ENCODE measurements at regions not wholly inside any gene's neighbourhood (a gene's known extent, or its start where the extent isn't known, plus 50 kb on each side); places are given as distances from the start of the nearest gene placed in this dataset.

DNA sequence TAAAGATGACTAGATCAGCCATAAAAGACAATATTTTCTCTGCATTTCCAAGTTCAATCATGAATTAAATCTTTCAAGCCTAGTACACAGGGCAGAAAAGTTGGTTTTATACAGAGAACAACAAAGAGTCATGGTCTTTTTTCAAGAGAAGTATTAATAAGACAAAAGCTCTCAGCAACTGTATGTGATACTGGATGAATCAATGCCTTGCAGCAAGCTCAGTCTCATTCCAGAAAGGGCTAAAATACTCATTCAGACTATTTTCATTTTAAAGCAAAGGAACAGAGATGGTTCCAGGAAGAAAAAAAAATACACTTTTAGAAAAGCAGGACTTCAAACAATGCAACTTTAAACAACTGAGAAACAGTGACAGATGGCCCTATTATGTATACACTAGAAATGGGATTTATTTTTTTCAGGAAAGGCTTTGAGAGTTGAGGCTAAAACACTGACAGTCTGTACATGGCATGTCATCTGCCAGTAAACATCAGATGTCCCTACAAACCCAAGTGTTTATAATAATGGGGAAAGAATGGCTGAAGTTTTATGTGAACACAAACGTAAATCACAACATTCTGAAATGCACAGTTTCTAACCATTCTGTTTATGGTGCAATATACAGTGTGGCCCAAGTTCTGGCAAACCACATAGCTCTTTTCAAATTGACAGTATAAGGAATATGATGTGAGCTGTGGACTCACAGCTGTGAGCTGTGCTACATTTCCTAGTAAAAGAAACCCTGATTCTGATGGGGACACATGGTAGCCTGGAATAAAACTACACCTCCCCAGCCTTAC lies 114.3 kb upstream of the DST start:
- no peak for DNase-seq
- no peaks in the 10 kb centered on the region for H3K9me3 Mint-ChIP-seq
- no peak overlapping the region for H3K27ac Mint-ChIP-seq
- H3K4me3 Mint-ChIP-seq: no peak overlapping the region
- TF ChIP-seq, protein P1, sequence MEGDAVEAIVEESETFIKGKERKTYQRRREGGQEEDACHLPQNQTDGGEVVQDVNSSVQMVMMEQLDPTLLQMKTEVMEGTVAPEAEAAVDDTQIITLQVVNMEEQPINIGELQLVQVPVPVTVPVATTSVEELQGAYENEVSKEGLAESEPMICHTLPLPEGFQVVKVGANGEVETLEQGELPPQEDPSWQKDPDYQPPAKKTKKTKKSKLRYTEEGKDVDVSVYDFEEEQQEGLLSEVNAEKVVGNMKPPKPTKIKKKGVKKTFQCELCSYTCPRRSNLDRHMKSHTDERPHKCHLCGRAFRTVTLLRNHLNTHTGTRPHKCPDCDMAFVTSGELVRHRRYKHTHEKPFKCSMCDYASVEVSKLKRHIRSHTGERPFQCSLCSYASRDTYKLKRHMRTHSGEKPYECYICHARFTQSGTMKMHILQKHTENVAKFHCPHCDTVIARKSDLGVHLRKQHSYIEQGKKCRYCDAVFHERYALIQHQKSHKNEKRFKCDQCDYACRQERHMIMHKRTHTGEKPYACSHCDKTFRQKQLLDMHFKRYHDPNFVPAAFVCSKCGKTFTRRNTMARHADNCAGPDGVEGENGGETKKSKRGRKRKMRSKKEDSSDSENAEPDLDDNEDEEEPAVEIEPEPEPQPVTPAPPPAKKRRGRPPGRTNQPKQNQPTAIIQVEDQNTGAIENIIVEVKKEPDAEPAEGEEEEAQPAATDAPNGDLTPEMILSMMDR (IDR thresholded peaks at IDR 0.05): no peak
- no peaks in the 10 kb centered on the region for H3K4me1 Mint-ChIP-seq
- peaks cover 5% of the 10 kb centered on the region for H3K27me3 Mint-ChIP-seq (ENCODE audit: low read depth, poor library complexity)
- no peaks in the 10 kb centered on the region for H3K36me3 Mint-ChIP-seq (ENCODE audit: low read depth)

DNA sequence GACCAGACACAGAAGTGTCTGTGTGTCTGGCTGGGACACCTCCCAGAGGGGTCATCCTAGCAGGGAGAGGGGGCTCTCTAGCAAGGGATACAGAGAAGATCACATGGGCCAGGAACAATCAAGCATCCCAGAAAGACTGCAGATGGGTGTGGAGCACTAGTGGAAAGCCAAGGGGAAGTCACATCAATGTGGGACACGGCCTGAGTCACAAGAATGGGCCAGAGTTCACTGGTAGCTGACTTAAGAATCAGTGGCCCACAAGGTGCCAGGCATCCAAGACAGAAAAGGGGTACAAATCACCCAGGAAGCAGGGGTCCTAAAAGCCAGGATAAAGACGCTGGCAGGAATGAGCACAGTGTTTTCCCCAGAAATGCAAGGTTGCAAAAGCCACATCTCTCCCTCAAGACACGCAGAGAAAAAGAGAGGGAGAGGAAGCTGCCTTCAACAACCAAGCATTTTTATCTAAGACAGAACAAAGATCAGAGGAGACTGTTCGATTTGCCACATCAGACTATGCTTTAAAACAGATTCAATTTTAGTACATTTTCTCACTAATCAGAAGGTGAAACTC lies 113.6 kb upstream of the DST start:
- TF ChIP-seq, protein P1 (IDR thresholded peaks at IDR 0.05): no peak
- no peak overlapping the region for H3K4me3 Mint-ChIP-seq
- H3K4me1 Mint-ChIP-seq: no peaks in the 10 kb centered on the region
- H3K27me3 Mint-ChIP-seq (ENCODE audit: low read depth, poor library complexity): peaks cover 5% of the 10 kb centered on the region
- no peak for DNase-seq
- no peaks in the 10 kb centered on the region for H3K9me3 Mint-ChIP-seq
- peak overlapping the region; percentile 30 for H3K27ac Mint-ChIP-seq
- H3K36me3 Mint-ChIP-seq (ENCODE audit: low read depth): no peaks in the 10 kb centered on the region

DNA sequence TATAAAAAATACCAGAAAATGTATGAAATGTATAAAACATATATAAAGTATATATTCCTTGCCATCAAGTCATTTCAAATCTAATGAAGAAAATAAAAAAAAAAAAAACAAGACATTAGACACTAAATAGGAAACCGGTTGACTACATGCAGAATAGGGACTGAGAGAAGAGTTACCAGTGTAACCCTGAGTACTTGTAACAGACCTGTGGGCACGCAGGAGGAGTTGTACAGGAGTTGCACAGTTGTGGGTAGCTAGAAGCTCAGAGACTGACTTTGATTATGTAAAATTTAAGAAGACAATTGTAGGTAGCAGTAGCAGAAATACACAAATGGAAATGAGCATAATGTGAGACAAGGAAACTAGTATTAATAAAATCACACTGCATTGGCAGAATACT lies 112.4 kb upstream of the DST start:
- peaks cover 5% of the 10 kb centered on the region for H3K27me3 Mint-ChIP-seq (ENCODE audit: low read depth, poor library complexity)
- no peaks in the 10 kb centered on the region for H3K36me3 Mint-ChIP-seq (ENCODE audit: low read depth)
- TF ChIP-seq, protein P1 (IDR thresholded peaks at IDR 0.05): no peak
- H3K4me3 Mint-ChIP-seq: no peak overlapping the region
- no peaks in the 10 kb centered on the region for H3K4me1 Mint-ChIP-seq
- no peak for DNase-seq
- no peak overlapping the region for H3K27ac Mint-ChIP-seq
- H3K9me3 Mint-ChIP-seq: no peaks in the 10 kb centered on the region

DNA sequence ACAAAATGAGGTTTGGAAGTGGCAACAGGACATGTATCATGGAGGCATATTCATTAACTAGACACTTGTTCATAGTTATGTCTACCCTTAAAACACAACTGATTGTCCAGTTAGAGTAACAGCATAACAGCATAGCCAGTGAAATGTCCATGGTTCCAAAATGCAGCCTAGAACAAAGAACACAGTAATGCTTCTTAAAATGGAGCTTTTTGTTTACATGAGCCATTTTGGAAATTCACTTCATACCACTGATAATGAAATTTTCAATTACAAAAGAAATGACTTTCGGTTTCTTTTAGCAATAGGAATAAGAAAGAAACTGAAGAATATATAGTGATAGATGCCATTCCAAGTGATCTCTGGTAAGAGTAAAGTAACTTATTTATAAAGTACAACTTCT lies 111.1 kb upstream of the DST start:
- Mint-ChIP-seq H3K27ac (peak overlapping the region; percentile 66), H3K4me3 (no peak overlapping the region), H3K36me3 (ENCODE audit: low read depth) (no peaks in the 10 kb centered on the region), H3K4me1 (no peaks in the 10 kb centered on the region), H3K27me3 (ENCODE audit: low read depth, poor library complexity) (peaks cover 5% of the 10 kb centered on the region), H3K9me3 (no peaks in the 10 kb centered on the region)
- DNase-seq: no peak
- TF ChIP-seq, protein P1 (IDR thresholded peaks at IDR 0.05): no peak

DNA sequence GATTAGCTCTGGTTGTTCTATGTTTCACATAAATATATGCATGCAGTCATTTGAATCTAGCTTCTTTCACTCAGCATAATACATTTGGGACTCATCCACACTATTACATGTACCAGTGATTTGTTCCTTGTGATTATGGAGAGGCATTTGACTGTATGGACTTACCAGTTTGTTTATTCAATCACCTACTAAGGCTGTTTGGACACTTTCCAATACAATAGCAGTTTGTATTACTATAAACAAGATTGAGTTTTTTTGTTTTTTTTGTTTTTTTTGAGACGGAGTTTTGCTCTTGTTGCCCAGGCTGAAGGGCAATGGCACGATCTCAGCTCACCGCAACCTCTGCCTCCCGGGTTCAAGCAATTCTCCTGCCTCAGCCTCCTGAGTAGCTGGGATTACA lies 109.8 kb upstream of the DST start:
- H3K4me3 Mint-ChIP-seq: no peak overlapping the region
- H3K27me3 Mint-ChIP-seq (ENCODE audit: low read depth, poor library complexity): peaks cover 5% of the 10 kb centered on the region
- H3K9me3 Mint-ChIP-seq: no peaks in the 10 kb centered on the region
- DNase-seq: no peak
- H3K27ac Mint-ChIP-seq: no peak overlapping the region
- H3K36me3 Mint-ChIP-seq (ENCODE audit: low read depth): no peaks in the 10 kb centered on the region
- TF ChIP-seq, protein P1 (IDR thresholded peaks at IDR 0.05): no peak
- no peaks in the 10 kb centered on the region for H3K4me1 Mint-ChIP-seq

DNA sequence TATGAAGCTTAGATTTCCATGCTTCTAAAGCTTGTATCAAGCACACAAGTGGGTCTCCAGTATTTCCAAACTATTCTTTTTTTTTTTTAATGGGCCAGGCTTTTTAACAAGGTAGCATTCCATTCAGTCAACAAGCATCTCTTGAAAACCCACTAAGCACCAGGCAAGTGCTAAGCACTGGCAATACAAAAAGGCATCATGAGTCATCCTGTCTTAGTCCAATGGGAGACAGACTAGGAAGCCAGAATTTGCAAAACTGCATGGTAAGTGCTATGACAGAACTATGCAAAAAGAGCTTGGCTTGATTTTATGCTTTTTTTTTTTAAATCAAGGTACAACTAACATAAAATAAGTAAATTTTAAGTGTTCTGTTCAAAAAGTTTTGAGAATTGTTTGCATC lies 109.3 kb upstream of the DST start:
- peaks cover 4% of the 10 kb centered on the region for H3K4me1 Mint-ChIP-seq
- H3K9me3 Mint-ChIP-seq: no peaks in the 10 kb centered on the region
- TF ChIP-seq, protein P1 (IDR thresholded peaks at IDR 0.05): no peak
- DNase-seq: no peak
- peaks cover 5% of the 10 kb centered on the region for H3K27me3 Mint-ChIP-seq (ENCODE audit: low read depth, poor library complexity)
- no peaks in the 10 kb centered on the region for H3K36me3 Mint-ChIP-seq (ENCODE audit: low read depth)
- H3K27ac Mint-ChIP-seq: no peak overlapping the region
- no peak overlapping the region for H3K4me3 Mint-ChIP-seq
